ENCODE measurements at regions not wholly inside any gene's neighbourhood (a gene's known extent, or its start where the extent isn't known, plus 50 kb on each side); places are given as distances from the start of the nearest gene placed in this dataset.

DNA sequence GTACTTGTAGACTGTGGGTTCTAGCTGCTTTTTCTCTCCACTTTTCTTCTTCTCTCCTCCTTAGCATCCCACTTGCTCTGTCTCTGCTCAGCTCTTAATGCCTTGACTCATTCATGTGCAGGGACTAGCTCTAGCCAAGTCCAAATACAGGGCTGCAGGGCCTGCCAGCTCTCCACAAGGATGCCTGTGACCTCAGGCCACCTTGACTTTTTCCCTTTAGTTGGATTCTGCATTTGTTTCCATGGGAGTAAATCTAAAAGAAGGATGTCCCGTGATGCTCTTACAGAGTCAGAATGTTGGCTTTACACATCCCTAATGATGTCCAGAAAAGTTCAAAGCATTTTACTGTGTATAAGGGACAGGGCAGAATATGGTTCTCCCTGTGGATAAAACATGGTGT is 101.8 kb upstream of the PREP start:
- no peaks in the 10 kb centered on the region for H3K9me3 ChIP-seq (ENCODE audit: control insufficient read depth, low read length, poor library complexity, severe bottlenecking)
- DNase-seq (no peak), ATAC-seq (no peak)
- H3K4me3 Mint-ChIP-seq: no peak overlapping the region
- H3K4me1 Mint-ChIP-seq: no peaks in the 10 kb centered on the region
- no peak overlapping the region for H3K27ac Mint-ChIP-seq
- peaks cover 13% of the 10 kb centered on the region for H3K27me3 Mint-ChIP-seq
- H3K36me3 Mint-ChIP-seq (ENCODE audit: low read depth): no peaks in the 10 kb centered on the region

DNA sequence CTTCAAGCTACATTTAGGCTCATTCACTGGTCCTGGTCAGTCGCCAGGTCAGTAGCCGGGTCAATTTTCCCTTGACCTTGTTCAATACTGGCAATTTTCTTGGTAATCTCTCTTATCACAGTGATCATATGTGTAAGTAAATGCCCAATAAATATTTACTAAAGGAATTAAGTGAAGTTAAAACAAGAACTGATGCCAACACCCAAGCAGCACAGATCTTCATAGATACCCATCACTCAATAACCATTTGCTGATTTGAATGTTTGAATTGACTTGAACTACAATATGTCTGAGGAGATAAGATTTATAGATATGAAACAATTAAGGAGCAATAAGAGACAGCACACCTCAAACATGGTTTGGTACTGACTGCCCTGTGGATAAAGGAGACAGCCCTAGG is 100.8 kb upstream of the PREP start:
- H3K4me3 Mint-ChIP-seq: no peak overlapping the region
- no peaks in the 10 kb centered on the region for H3K4me1 Mint-ChIP-seq
- peaks cover 11% of the 10 kb centered on the region for H3K27me3 Mint-ChIP-seq
- DNase-seq (no peak), ATAC-seq (no peak)
- H3K27ac Mint-ChIP-seq: no peak overlapping the region
- H3K9me3 ChIP-seq (ENCODE audit: control insufficient read depth, low read length, poor library complexity, severe bottlenecking): no peaks in the 10 kb centered on the region
- no peaks in the 10 kb centered on the region for H3K36me3 Mint-ChIP-seq (ENCODE audit: low read depth)

DNA sequence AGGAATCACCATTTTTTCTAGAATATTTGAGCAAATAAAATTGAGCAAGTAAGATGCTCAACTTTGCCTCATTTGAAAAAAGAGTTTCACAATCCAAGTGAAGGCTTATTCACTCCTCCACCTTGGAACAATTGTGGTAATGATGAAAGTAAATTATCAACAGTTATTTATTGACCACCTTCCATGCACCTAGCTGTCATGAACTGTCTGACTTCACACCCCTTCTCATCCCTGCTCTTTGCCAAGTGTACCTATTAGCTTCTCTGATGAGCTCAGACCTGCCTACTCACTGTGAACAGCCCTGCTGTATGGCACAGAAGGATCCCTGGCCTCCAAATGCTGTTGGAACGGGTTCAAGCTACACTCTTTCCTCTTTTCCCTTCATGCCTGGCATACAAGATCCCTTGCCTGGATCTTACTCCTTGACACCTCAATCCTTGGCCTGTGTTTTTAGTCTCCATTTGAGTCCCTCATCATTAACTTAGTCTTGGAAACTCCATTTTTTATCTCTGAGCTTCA is 99.0 kb upstream of the PREP start:
- H3K9me3 ChIP-seq (ENCODE audit: control insufficient read depth, low read length, poor library complexity, severe bottlenecking): no peaks in the 10 kb centered on the region
- ATAC-seq (no peak), DNase-seq (no peak)
- Mint-ChIP-seq H3K4me1 (no peaks in the 10 kb centered on the region), H3K27me3 (peaks cover 11% of the 10 kb centered on the region), H3K36me3 (ENCODE audit: low read depth) (no peaks in the 10 kb centered on the region), H3K27ac (no peak overlapping the region), H3K4me3 (no peak overlapping the region)

GRCh38 chr6:105501246-105501645 is 98.4 kb upstream of the PREP start:
- H3K36me3 Mint-ChIP-seq (ENCODE audit: low read depth): no peaks in the 10 kb centered on the region
- H3K4me1 Mint-ChIP-seq: no peaks in the 10 kb centered on the region
- H3K9me3 ChIP-seq (ENCODE audit: control insufficient read depth, low read length, poor library complexity, severe bottlenecking): no peaks in the 10 kb centered on the region
- no peak overlapping the region for H3K4me3 Mint-ChIP-seq
- peaks cover 7% of the 10 kb centered on the region for H3K27me3 Mint-ChIP-seq
- DNase-seq (no peak), ATAC-seq (no peak)
- no peak overlapping the region for H3K27ac Mint-ChIP-seq

GRCh38 chr6:105500693-105501092 is 97.8 kb upstream of the PREP start:
- H3K9me3 ChIP-seq (ENCODE audit: control insufficient read depth, low read length, poor library complexity, severe bottlenecking): no peaks in the 10 kb centered on the region
- H3K27ac Mint-ChIP-seq: no peak overlapping the region
- no peaks in the 10 kb centered on the region for H3K36me3 Mint-ChIP-seq (ENCODE audit: low read depth)
- no peak overlapping the region for H3K4me3 Mint-ChIP-seq
- DNase-seq (no peak), ATAC-seq (no peak)
- H3K27me3 Mint-ChIP-seq: peaks cover 1% of the 10 kb centered on the region
- no peaks in the 10 kb centered on the region for H3K4me1 Mint-ChIP-seq

DNA sequence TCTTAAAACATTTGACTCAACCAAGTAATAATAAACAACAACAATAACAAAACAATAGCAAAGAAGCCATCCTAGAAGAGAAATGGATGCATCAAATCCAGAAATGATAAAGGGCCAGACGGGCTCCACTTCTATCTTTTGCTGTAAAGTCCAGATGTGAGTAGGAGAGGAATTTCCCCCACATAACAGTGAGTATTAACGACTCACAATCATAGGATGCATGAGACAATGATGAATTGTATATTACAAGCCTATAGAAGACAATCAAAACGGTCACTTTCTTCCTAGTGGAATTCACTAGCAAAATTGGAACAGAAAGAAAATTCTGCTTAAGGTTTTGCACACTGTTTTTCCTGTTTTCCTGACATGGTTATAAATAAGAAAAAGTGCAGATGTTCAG is 97.0 kb upstream of the PREP start:
- H3K4me3 Mint-ChIP-seq: no peak overlapping the region
- ATAC-seq (no peak), DNase-seq (no peak)
- no peaks in the 10 kb centered on the region for H3K9me3 ChIP-seq (ENCODE audit: control insufficient read depth, low read length, poor library complexity, severe bottlenecking)
- H3K36me3 Mint-ChIP-seq (ENCODE audit: low read depth): no peaks in the 10 kb centered on the region
- H3K27ac Mint-ChIP-seq: no peak overlapping the region
- no peaks in the 10 kb centered on the region for H3K4me1 Mint-ChIP-seq
- H3K27me3 Mint-ChIP-seq: no peaks in the 10 kb centered on the region

DNA sequence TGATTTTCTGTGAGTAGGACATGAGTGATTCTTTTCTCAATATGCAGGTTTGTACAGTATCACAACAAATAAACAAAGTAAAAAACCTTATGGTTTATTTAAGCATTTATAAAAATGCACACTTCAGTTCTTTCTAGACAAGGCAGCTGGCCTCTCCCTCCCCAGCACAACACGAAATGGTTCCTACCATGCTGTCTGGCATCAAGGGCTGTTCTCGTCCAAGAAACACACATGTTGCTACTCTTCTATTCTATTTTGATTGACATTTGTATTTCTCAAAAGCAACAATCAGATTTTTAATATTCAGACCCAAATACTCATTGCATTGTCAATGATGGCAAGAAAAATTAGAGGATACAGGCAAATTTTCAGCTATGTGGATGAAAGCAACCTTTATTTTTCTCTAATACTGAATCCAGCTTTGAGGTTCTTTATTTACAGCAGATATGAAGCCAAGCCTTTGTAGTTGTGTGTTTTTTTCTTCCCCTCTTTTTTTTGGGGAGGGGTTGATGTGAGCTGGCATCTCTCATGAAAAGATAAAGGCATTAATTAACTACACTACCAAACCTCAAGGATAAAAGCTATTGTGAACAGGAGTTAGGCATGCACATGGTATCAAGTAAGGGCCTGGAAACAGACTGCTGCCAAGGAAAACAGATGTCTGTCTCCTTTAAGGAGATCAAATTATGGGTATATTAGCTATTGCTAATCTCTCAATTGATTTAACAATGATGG is 96.4 kb upstream of the PREP start:
- no peaks in the 10 kb centered on the region for H3K27me3 Mint-ChIP-seq
- ATAC-seq: no peak
- no peak for DNase-seq
- no peak overlapping the region for H3K4me3 Mint-ChIP-seq
- no peaks in the 10 kb centered on the region for H3K4me1 Mint-ChIP-seq
- no peaks in the 10 kb centered on the region for H3K9me3 ChIP-seq (ENCODE audit: control insufficient read depth, low read length, poor library complexity, severe bottlenecking)
- H3K27ac Mint-ChIP-seq: no peak overlapping the region
- H3K36me3 Mint-ChIP-seq (ENCODE audit: low read depth): no peaks in the 10 kb centered on the region

DNA sequence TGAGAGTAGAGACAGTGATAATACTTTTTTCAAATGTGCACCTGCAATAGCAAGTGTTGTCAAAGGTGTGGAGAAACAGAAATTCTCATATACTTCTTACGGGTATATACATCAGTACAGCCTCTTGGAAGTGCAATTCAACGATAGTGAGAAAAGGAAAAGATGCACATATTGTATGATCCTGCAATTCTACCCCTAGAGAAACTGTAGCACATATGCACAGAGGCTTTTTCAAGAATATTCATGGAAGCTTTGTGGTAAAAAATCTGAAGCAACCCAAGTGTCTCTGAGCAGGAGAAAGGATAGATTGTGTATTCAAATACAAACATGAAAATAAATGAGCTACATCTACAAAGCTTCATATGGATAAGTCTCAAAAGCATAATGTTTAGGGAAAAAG is 94.7 kb upstream of the PREP start:
- Mint-ChIP-seq H3K27me3 (no peaks in the 10 kb centered on the region), H3K4me1 (peaks cover 2% of the 10 kb centered on the region), H3K4me3 (no peak overlapping the region), H3K27ac (no peak overlapping the region), H3K36me3 (ENCODE audit: low read depth) (no peaks in the 10 kb centered on the region)
- H3K9me3 ChIP-seq (ENCODE audit: control insufficient read depth, low read length, poor library complexity, severe bottlenecking): no peaks in the 10 kb centered on the region
- DNase-seq: no peak
- no peak for ATAC-seq

DNA sequence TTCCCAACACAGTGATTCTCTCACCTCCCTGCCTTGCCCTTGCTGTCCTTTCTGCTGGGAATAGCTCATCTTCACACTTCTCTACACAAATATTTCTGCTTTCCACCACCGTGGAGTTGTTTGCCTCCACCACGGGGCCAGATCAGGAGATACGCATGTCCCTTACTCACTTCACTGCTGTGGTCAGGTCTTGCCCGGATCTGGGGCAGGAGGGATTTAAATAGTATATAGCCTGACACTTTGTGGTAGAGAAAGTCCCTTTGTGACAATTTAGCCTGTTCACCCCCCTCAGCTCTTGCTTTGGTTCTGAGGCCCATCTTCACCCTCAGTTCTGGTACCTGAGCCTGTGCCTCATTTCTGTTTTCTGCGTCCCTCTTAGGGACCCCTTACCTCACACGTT is 92.6 kb upstream of the PREP start:
- peaks cover 2% of the 10 kb centered on the region for H3K4me1 Mint-ChIP-seq

DNA sequence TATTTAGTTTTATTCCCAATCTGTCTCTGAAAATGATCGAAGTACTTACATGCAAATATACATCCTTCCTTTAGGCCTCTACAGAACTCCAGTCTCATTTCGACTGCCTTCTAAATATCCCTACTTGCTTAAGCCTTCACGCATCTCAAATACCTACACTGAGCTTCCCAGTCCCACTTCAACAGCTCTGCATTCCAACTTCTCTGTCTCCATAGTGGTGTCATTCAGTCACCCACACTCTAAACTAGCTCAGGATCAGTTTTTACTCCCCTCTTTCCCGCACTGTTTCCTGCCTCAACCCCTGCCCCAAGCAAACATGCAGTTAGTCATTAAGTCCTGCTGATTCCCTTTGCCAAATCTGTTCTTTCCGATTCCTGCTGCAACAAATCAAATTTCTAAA is 91.8 kb upstream of the PREP start:
- no peaks in the 10 kb centered on the region for H3K9me3 ChIP-seq (ENCODE audit: control insufficient read depth, low read length, poor library complexity, severe bottlenecking)
- Mint-ChIP-seq H3K36me3 (ENCODE audit: low read depth) (no peaks in the 10 kb centered on the region), H3K4me1 (peaks cover 2% of the 10 kb centered on the region), H3K27me3 (no peaks in the 10 kb centered on the region), H3K4me3 (no peak overlapping the region), H3K27ac (no peak overlapping the region)
- no peak for ATAC-seq
- DNase-seq: no peak

More for the DNA sequence above, 92.6 kb upstream of the PREP start:
- DNase-seq (no peak), ATAC-seq (no peak)
- H3K4me3 Mint-ChIP-seq: no peak overlapping the region
- no peaks in the 10 kb centered on the region for H3K36me3 Mint-ChIP-seq (ENCODE audit: low read depth)
- no peaks in the 10 kb centered on the region for H3K27me3 Mint-ChIP-seq
- no peaks in the 10 kb centered on the region for H3K9me3 ChIP-seq (ENCODE audit: control insufficient read depth, low read length, poor library complexity, severe bottlenecking)
- no peak overlapping the region for H3K27ac Mint-ChIP-seq

- Mint-ChIP-seq H3K36me3 (ENCODE audit: low read depth) (no peaks in the 10 kb centered on the region), H3K4me1 (peaks cover 7% of the 10 kb centered on the region), H3K27ac (no peak overlapping the region), H3K27me3 (no peaks in the 10 kb centered on the region), H3K4me3 (no peak overlapping the region)
- DNase-seq (no peak), ATAC-seq (no peak)
- no peaks in the 10 kb centered on the region for H3K9me3 ChIP-seq (ENCODE audit: control insufficient read depth, low read length, poor library complexity, severe bottlenecking)
Measured at GRCh38 chr6:105493736-105494135, 90.9 kb upstream of the PREP start.

DNA sequence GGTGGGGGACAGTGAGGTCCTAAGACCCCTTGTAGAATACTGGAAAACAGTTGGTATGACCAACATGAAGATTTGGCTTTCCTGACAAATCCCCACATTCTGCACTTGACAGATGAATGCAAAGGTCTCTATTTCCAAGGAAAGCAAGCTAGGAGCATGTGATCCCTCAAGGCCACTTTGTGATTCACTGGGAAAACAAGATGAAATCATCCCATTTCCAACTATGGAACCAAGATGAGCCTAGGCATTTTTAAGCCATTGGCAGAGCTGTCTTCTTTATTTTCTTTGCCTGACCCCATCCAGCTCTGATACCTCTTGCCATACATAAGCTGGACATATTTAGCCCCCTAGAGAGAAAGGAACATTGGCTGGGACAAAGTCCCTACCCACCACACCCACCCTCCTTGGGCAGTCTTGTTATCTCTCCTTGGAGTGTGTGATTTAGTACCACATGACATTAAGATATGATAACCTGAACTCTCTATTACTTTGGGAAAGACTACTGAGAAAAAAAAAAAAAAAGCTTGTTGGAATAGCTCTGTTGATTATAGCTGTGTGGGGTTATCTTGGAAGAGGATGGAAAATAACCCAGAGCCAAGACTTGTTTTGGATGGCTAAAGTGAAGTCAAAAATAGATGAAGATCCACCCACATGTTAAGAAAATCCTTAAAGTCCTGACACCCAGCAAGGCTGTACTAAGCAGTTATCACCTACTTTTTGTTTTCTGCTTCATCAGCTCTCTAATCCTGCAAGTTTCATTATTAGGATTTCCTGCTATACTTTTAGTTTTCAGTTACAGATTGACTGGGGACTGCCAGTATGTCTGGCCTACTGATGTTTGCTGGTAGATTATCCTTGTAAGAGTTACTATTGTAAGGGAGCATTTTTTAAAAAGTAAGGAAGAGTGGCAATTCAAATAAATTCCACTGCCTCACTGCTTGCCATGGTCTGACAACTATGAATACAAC is 90.1 kb upstream of the PREP start:
- no peaks in the 10 kb centered on the region for H3K9me3 ChIP-seq (ENCODE audit: control insufficient read depth, low read length, poor library complexity, severe bottlenecking)
- H3K27ac Mint-ChIP-seq: no peak overlapping the region
- no peak overlapping the region for H3K4me3 Mint-ChIP-seq
- DNase-seq (no peak), ATAC-seq (no peak)
- no peaks in the 10 kb centered on the region for H3K27me3 Mint-ChIP-seq
- no peaks in the 10 kb centered on the region for H3K36me3 Mint-ChIP-seq (ENCODE audit: low read depth)
- H3K4me1 Mint-ChIP-seq: peaks cover 9% of the 10 kb centered on the region

DNA sequence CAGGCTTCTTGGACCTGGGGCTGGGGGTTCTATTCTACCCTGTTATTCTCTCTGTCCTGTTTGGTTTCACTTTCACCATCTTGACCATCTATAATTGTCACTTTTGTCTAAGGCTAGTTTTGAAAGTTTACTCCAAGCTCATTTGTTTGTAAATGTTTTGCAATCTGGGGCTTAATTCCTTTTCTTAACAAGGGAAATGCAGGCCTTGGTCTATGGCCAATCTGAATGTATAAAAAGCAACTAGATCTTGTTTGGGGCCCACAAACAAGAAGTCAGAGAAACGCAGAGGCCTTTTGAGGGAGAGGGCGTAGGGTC is 86.3 kb upstream of the PREP start:
- peaks cover 2% of the 10 kb centered on the region for H3K36me3 Mint-ChIP-seq (ENCODE audit: low read depth)
- peaks cover 25% of the 10 kb centered on the region for H3K4me1 Mint-ChIP-seq
- no peak overlapping the region for H3K27ac Mint-ChIP-seq
- no peak overlapping the region for H3K4me3 Mint-ChIP-seq
- DNase-seq: no peak
- ATAC-seq: no peak
- no peaks in the 10 kb centered on the region for H3K9me3 ChIP-seq (ENCODE audit: control insufficient read depth, low read length, poor library complexity, severe bottlenecking)
- peaks cover 5% of the 10 kb centered on the region for H3K27me3 Mint-ChIP-seq

All from T-helper 17 cell (primary cell).